GM21529 (cell line): ENCODE measurements at regions not wholly inside any gene's neighbourhood (a gene's known extent, or its start where the extent isn't known, plus 50 kb on each side); places are given as distances from the start of the nearest gene placed in this dataset.
"Not testable (repeated sequence)": the region's sequence is repeated elsewhere in the genome, so short reads cannot be mapped to it uniquely, and the experiment has no call there.

Experiments used
- ATAC-seq: cut with Tn5 transposase; IDR thresholded peaks from one replicate; pipeline ENCODE4 v1.9.1; 2021; ENCODE audit not compliant: unreplicated experiment

DNA sequence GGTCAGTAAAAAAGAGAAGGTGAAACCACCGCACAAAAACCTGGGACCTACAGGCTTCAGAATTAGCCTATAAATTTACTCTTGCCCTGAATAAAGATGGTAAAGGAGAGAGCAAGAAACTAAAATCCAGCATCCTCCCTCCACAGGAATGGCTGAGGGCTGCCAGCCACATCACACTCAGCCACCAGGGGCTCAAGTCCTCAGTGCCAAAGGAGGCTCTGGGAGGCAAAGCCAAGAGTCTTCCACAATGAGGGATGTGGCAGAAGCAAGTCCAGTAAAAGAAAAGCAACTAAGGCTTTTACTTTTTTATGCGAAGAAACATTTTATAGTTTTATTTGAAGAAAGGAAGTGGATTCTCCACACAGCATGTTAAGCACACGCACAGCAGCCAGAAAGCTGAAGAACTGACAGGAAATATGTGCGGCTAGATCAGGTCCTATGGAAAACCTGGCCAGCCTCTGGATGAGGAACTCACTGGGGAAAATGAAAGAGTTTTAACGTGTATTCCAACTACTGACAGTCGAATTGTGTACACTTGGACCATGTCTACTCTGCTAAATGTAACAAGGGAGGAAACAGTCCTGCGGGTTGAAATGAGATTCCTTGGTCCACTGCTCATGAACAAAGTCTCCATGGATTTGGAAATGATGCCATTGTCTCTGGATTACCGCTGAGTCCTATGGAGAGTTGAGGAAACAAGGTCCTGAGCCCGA, 219.4 kb upstream of the SSTR4 start:
- ATAC-seq, result no peak

GRCh38 chr20:22818636-22819035, 216.5 kb upstream of the SSTR4 start:
- ATAC-seq, result no peak

DNA sequence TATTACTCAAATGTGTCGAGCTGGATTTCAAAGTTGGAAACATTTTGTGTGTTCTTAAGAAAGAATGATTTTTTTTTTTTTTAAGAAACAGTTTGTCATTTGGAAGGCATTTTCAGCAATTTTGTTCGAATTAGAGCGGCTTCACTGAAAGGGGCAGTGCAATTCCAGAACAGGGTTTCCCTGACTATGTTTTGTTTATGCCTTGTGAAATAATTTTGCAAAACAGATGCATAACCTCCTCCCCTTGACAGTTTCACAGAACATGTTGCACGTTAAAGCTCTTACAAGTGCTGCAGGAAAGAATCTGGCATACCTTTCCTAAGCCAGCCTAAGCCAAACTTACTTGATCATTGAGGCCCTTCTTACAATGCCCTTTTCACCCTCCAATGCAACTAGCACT, 216.0 kb upstream of the SSTR4 start:
- no peak for ATAC-seq

GRCh38 chr20:22819784-22820183, 215.3 kb upstream of the SSTR4 start:
- no peak for ATAC-seq

- no peak for ATAC-seq
Observed at GRCh38 chr20:22821081-22821727, 213.9 kb upstream of the SSTR4 start.

DNA sequence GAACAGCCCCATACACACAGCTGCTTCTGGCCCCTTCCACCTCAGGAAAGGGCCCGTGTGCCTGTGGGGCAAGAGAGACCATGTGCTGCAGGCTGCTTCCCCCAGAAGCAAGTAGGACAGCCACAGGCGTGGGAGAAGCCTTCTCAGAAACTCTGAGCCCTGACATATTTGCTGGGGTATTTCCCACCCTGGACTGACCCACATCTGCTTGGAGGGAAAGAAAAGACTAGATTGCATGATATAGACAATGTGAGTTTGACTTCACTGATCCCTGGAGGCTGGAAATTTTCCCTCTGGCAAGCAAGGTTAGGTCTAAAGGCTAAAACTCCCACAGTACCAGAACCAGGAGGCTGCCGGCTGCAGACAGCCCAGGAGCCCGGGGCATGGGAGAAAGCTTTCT, 213.3 kb upstream of the SSTR4 start:
- no peak for ATAC-seq

- no peak for ATAC-seq
Observed at GRCh38 chr20:22823119-22823518, 212.0 kb upstream of the SSTR4 start.

DNA sequence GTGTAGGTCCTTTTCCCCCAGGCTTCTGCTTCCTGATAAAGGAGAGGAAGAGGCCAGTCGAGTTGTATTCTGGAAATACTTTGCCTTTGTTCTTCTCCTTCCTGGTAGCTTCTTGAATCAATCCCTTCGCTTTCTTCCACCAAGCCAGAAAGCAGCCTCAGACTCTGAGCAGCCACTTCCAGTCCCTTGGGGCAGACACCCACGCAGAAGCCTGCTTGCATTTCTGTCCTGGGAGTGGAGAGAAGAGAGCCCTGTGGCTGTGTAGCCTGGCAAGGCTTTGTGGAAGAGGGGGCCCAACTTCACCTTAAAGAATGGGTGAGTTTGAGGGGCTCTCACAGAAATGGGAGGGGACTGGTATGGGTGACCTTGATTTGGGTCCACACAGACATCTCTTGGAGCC, 211.0 kb upstream of the SSTR4 start:
- ATAC-seq, result no peak

DNA sequence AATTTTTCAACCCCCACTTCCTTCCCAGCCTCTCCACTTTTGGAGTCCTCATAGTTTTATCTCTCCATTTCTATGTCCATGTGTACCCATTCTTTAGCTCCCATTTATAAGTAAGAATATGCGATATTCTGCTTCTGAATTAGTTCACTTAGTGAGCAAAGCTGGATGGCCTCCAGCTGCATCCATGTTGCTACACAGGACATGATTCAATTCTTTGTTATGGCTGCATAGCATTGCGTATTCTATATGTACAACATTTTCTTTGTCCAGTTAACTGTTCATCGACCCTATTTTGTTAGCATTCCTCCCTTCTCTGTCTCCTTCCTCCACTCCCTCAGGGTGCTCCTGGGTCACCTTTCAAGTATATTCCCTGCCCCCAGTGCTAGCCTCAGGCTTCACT, 210.0 kb upstream of the SSTR4 start:
- ATAC-seq, result no peak

- ATAC-seq, result no peak
Observed at GRCh38 chr20:22825546-22825945, 209.6 kb upstream of the SSTR4 start.

DNA sequence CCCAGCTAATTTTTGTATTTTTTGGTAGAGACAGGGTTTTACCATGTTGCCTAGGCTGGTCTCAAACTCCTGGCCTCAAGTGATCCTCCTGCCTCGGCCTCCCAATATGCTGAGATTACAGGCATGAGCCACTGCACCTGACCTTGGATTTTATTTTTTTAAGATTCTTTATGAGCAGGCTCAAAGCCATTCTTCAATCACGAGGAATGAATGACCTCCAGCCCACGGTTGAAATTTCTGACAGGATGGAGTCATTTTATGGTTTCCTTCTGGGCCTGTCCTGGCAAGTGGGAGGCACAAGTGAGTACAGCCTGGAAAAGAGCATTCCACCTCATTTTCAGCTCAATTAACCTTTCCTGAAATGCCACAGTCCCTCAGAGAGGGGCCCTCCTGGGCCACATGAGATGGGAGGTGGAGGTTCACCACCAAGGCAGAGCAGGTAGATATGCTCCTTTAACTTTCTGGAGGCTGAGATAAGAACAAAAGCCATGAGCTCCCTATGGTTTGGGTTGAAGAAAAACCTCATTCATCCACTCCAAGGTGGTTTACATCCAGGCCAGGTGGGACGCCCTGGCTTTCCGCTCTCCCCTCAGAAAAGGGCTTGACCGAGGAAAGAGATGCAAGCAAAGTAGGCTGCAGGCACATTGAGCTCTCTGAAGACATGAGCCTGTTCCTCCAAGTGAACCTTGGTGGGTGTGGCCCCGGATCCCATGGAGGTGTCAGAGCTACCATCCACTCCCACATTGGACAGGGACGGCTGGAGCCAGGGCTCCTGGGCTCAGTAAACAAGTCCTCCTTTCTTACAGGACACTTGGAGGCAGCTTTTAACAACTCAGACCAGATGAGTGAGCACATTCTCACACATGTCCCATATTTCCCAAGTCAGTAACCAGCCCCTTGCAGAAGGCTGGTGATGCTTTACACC, 208.5 kb upstream of the SSTR4 start:
- ATAC-seq, result no peak

GRCh38 chr20:22827916-22828315, 207.2 kb upstream of the SSTR4 start:
- ATAC-seq, result no peak

DNA sequence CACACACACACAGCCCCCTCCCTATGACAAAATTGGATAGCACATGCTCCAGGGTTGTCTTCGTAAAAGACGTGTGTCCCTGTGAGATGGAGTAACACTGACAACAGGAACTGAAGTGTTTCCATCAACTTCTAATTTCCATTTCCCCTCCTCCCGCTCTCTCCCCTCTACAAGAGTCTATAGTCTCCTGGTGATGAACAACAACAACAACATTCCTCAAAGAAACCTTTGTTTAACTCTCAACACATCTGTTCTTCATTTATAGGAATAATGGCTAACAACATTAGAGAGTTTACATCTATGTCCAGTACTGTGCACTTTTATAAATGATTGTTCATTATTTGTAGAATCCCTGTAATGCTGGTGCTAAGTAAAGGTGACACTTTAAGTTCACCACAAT, 205.8 kb upstream of the SSTR4 start:
- no peak for ATAC-seq

- no peak for ATAC-seq
Observed at GRCh38 chr20:22830138-22830537, 205.0 kb upstream of the SSTR4 start.

- ATAC-seq, result not testable (repeated sequence)
Observed at GRCh38 chr20:22830715-22831114, 204.4 kb upstream of the SSTR4 start.

- ATAC-seq, result no peak
Observed at GRCh38 chr20:22833851-22834250, 201.3 kb upstream of the SSTR4 start.

GRCh38 chr20:22834651-22835256, 200.4 kb upstream of the SSTR4 start:
- ATAC-seq, result no peak

- ATAC-seq, result no peak
Observed at GRCh38 chr20:22836211-22836610, 198.9 kb upstream of the SSTR4 start.

DNA sequence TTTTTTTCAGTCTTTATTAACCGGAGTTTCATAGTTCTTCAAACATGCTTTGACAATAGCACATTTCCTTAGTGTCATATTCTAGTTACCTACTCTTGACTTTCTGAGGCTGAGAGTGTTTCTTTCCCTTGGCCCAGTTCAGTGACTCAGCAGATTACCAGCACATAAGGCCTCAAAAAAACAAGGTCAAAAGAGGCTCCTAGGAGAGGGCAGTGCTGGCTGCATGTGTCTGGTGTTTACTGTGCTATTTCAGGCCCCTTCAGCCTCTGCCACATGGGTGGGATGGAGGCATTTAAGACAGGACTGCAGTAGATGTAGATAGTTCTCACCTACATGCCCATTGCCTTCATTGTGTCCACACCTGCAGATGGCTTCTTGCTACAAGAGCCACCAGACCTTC, 198.2 kb upstream of the SSTR4 start:
- ATAC-seq, result no peak

- no peak for ATAC-seq
Observed at GRCh38 chr20:22838001-22838400, 197.1 kb upstream of the SSTR4 start.

- no peak for ATAC-seq
Observed at GRCh38 chr20:22841846-22842245, 193.3 kb upstream of the SSTR4 start.
